ENCODE measurements at regions not wholly inside any gene's neighbourhood (a gene's known extent, or its start where the extent isn't known, plus 50 kb on each side); places are given as distances from the start of the nearest gene placed in this dataset.

DNA sequence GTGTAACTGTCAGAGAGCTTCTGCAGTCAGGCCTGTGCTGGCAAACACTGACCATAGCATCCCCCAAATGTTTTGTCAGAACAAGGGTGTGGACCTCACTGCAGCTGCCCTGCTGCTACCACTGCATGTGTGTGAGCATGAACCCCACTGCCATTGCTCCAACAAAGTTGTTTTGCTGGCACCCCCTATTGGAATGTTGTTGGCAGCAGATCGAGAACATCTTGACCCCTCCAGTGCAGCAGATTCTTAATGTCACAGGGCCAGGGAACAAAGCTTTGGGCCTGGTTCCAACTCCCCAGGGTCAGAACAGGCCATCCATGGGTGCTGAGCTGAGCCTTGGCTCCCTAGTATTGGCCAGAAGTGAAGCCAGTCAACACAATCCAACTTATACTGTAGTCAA lies 1537.4 kb downstream of the NCAM2 start:
- no peak overlapping the region for H3K4me2 ChIP-seq
- no peak for TF ChIP-seq MAZ (IDR thresholded peaks at IDR 0.05; ENCODE audit: borderline replicate concordance, low read depth, low read length)
- TF ChIP-seq JUN (IDR thresholded peaks at IDR 0.05), result no peak
- no peak for TF ChIP-seq NPAS2 (CRISPR knock-in tag; IDR thresholded peaks at IDR 0.05; ENCODE audit: borderline replicate concordance)
- TF ChIP-seq MAFK (IDR thresholded peaks at IDR 0.05; ENCODE audit: partially characterized antibody), result no peak
- no peak for TF ChIP-seq TP53 (CRISPR knock-in tag; IDR thresholded peaks at IDR 0.05)
- TF ChIP-seq SMC3 (IDR thresholded peaks at IDR 0.05), result no peak
- no peak for TF ChIP-seq FOSL2 (IDR thresholded peaks at IDR 0.05)
- no peak for TF ChIP-seq FOSL2 (CRISPR knock-in tag; IDR thresholded peaks at IDR 0.05)
- H3K9me3 ChIP-seq, result no peaks in the 10 kb centered on the region
- ChIA-PET CTCF (no interaction called here), POLR2A (no interaction called here)
- no peak overlapping the region for H3K4me3 ChIP-seq
- WGBS (ENCODE audit: missing lambda C conversion rate), result 14% methylated on average over 1 of the region's 1 CpG
- FAIRE-seq (no peak), ATAC-seq (no peak), DNase-seq (ENCODE audit: low read depth in 1 of 2, low spot score in 1 of 2) (no peak)
- H3K27ac ChIP-seq, result no peak overlapping the region
- no peaks in the 10 kb centered on the region for H3K4me1 ChIP-seq

DNA sequence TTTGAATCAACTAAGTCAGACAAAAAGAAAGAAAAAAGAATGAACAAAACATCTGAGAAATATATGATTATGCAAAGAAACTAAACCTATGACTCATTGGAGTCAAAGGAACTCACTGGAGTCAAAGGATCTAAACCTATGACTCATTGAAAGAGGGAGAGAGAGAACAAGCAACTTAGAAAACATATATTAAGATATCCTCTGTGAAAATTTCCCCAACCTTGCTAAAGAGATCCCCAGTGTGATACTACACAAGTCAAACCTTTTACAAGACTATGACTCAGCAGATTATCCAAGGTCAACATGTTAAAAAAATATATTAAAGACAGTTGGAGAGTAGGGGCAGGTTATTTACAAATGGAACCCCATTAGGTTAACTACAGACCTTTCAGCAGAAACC lies 1538.3 kb downstream of the NCAM2 start:
- Histone ChIP-seq H3K4me3 (no peak overlapping the region), H3K4me1 (no peaks in the 10 kb centered on the region), H3K9me3 (no peaks in the 10 kb centered on the region), H3K27ac (no peak overlapping the region), H3K4me2 (no peak overlapping the region)
- no peak for TF ChIP-seq FOXS1 (CRISPR knock-in tag; IDR thresholded peaks at IDR 0.05)
- TF ChIP-seq FOSB (CRISPR knock-in tag; IDR thresholded peaks at IDR 0.05), result no peak
- no peak for TF ChIP-seq SREBF2 (IDR thresholded peaks at IDR 0.05)
- no peak for TF ChIP-seq SMC3 (IDR thresholded peaks at IDR 0.05)
- no peak for TF ChIP-seq CEBPB (IDR thresholded peaks at IDR 0.05)
- TF ChIP-seq FOSL2 (IDR thresholded peaks at IDR 0.05), result no peak
- peak; percentile 40; the same call in 1 of the 2 replicates for TF ChIP-seq FOSL2 (CRISPR knock-in tag; IDR thresholded peaks at IDR 0.05)
- TF ChIP-seq MAZ (IDR thresholded peaks at IDR 0.05; ENCODE audit: borderline replicate concordance, low read depth, low read length), result no peak
- TF ChIP-seq CBX2 (IDR thresholded peaks at IDR 0.05; ENCODE audit: borderline replicate concordance, low read depth), result no peak
- TF ChIP-seq MAFK (IDR thresholded peaks at IDR 0.05; ENCODE audit: partially characterized antibody), result peak; percentile 32
- TF ChIP-seq HOXB13 (CRISPR knock-in tag; IDR thresholded peaks at IDR 0.05; ENCODE audit: low read depth), result no peak
- peak; percentile 42; the same call in 1 of the 2 replicates for TF ChIP-seq NFE2L2 (conservative IDR thresholded peaks at IDR 0.05; ENCODE audit: low read length)
- no peak for TF ChIP-seq TFCP2L1 (CRISPR knock-in tag; IDR thresholded peaks at IDR 0.05)
- TF ChIP-seq HOXB5 (CRISPR knock-in tag; IDR thresholded peaks at IDR 0.05), result no peak
- DNase-seq (ENCODE audit: low read depth in 1 of 2, low spot score in 1 of 2) (peak in 1 of 2 experiments; percentile 0), ATAC-seq (no peak), FAIRE-seq (no peak)
- ChIA-PET CTCF (no interaction called here), POLR2A (no interaction called here)

DNA sequence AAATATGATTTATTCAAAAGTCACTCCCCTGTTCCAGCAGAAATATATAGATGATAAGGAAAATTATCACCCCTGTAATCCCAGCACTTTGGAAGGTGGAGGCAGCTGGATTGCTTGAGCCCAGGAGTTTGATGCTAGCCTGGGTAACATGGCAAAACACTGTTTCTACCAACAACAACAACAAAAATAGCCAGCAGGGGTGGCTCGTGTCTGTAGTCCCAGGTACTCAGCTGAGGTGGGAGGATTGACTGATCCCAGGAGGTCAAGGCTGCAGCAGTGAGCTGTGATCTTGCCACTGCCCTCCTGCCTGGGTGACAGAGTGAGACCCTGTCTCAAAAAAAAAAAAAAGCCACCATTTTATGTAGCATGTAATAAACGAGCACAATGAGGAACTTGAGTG lies 1546.5 kb downstream of the NCAM2 start:
- Histone ChIP-seq H3K4me2 (no peak overlapping the region), H3K27ac (no peak overlapping the region), H3K4me3 (no peak overlapping the region), H3K9me3 (no peaks in the 10 kb centered on the region), H3K4me1 (no peaks in the 10 kb centered on the region)
- 0% methylated on average over 2 of the region's 2 CpGs for WGBS (ENCODE audit: missing lambda C conversion rate)
- TF ChIP-seq NFE2L2 (conservative IDR thresholded peaks at IDR 0.05; ENCODE audit: low read length) (no peak), JUN (IDR thresholded peaks at IDR 0.05) (no peak)
- TF ChIP-seq, protein P1, sequence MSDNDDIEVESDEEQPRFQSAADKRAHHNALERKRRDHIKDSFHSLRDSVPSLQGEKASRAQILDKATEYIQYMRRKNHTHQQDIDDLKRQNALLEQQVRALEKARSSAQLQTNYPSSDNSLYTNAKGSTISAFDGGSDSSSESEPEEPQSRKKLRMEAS (IDR thresholded peaks at IDR 0.05), result no peak
- ChIA-PET CTCF (no interaction called here), POLR2A (no interaction called here)
- no peak for DNase-seq (ENCODE audit: low read depth in 1 of 2, low spot score in 1 of 2)
- no peak for FAIRE-seq
- no peak for ATAC-seq

DNA sequence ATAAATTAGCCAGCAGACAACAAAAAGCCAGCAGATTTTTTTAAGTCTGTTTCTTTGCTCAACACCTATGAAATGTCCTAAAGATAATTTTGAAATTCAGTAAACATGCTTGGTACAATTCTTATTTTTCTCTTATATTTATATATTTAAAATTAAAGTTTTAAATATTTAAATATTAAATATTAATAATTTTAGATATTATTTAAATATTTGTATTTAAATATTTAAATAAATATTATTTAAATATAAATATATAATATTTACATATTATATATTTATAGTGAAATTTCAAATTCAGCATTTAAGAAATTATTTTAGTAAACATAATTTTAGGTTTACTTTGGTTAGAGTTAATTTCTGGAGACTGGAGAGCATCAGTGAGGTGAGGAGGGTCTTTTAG lies 1554.2 kb downstream of the NCAM2 start:
- Histone ChIP-seq H3K9me3 (no peaks in the 10 kb centered on the region), H3K27ac (no peak overlapping the region), H3K4me2 (no peak overlapping the region), H3K4me3 (no peak overlapping the region), H3K4me1 (no peaks in the 10 kb centered on the region)
- ATAC-seq (no peak), DNase-seq (ENCODE audit: low read depth in 1 of 2, low spot score in 1 of 2) (no peak), FAIRE-seq (no peak)
- ChIA-PET CTCF (no interaction called here), POLR2A (no interaction called here)
- TF ChIP-seq CEBPB (IDR thresholded peaks at IDR 0.05), result no peak
- TF ChIP-seq, protein P2, sequence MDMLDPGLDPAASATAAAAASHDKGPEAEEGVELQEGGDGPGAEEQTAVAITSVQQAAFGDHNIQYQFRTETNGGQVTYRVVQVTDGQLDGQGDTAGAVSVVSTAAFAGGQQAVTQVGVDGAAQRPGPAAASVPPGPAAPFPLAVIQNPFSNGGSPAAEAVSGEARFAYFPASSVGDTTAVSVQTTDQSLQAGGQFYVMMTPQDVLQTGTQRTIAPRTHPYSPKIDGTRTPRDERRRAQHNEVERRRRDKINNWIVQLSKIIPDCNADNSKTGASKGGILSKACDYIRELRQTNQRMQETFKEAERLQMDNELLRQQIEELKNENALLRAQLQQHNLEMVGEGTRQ (IDR thresholded peaks at IDR 0.05), result no peak
- TF ChIP-seq KDM5A (IDR thresholded peaks at IDR 0.05), result no peak
- TF ChIP-seq, protein P1 (IDR thresholded peaks at IDR 0.05), result no peak
- TF ChIP-seq ZNF302 (CRISPR knock-in tag; IDR thresholded peaks at IDR 0.05), result no peak
- TF ChIP-seq, protein P3, sequence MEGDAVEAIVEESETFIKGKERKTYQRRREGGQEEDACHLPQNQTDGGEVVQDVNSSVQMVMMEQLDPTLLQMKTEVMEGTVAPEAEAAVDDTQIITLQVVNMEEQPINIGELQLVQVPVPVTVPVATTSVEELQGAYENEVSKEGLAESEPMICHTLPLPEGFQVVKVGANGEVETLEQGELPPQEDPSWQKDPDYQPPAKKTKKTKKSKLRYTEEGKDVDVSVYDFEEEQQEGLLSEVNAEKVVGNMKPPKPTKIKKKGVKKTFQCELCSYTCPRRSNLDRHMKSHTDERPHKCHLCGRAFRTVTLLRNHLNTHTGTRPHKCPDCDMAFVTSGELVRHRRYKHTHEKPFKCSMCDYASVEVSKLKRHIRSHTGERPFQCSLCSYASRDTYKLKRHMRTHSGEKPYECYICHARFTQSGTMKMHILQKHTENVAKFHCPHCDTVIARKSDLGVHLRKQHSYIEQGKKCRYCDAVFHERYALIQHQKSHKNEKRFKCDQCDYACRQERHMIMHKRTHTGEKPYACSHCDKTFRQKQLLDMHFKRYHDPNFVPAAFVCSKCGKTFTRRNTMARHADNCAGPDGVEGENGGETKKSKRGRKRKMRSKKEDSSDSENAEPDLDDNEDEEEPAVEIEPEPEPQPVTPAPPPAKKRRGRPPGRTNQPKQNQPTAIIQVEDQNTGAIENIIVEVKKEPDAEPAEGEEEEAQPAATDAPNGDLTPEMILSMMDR (IDR thresholded peaks at IDR 0.05), result no peak
- TF ChIP-seq NR3C1 (IDR thresholded peaks at IDR 0.05), result no peak
- TF ChIP-seq HOXB5 (CRISPR knock-in tag; IDR thresholded peaks at IDR 0.05), result no peak
- TF ChIP-seq CHD2 (IDR thresholded peaks at IDR 0.05; ENCODE audit: low read length, partially characterized antibody), result no peak
- no peak for TF ChIP-seq BHLHE40 (IDR thresholded peaks at IDR 0.05; ENCODE audit: low read depth, low read length)
- TF ChIP-seq RFX5 (IDR thresholded peaks at IDR 0.05), result no peak
- TF ChIP-seq CHD4 (IDR thresholded peaks at IDR 0.05; ENCODE audit: borderline replicate concordance), result no peak
- no peak for TF ChIP-seq NFE2L2 (conservative IDR thresholded peaks at IDR 0.05; ENCODE audit: low read length)
- no peak for TF ChIP-seq TFCP2L1 (CRISPR knock-in tag; IDR thresholded peaks at IDR 0.05)
